ENCODE measurements at regions not wholly inside any gene's neighbourhood (a gene's known extent, or its start where the extent isn't known, plus 50 kb on each side); places are given as distances from the start of the nearest gene placed in this dataset.

- no peak overlapping the region for H3K27ac ChIP-seq (ENCODE audit: insufficient read depth, low read depth, low read length, poor library complexity, severe bottlenecking)
- H3K9me3 ChIP-seq (ENCODE audit: control insufficient read depth, low read length) = no peaks in the 10 kb centered on the region
- no peaks in the 10 kb centered on the region for H3K36me3 ChIP-seq (ENCODE audit: control insufficient read depth, insufficient read depth, low read length)
- H3K27me3 ChIP-seq (ENCODE audit: control insufficient read depth, insufficient read depth, low read length, poor library complexity, severe bottlenecking) = no peaks in the 10 kb centered on the region
- H3K4me1 ChIP-seq (ENCODE audit: control insufficient read depth, insufficient read depth, low read length) = no peaks in the 10 kb centered on the region
- 81 to 85% methylated on average over 1 of the region's 1 CpG for WGBS, 2 experiments
- H3K4me3 ChIP-seq (ENCODE audit: insufficient read depth, low read depth, low read length) = no peak overlapping the region
Measured at GRCh38 chr3:154022606-154023005, 98.6 kb upstream of the ARHGEF26 start.

- Histone ChIP-seq H3K9me3 (ENCODE audit: control insufficient read depth, low read length) (no peaks in the 10 kb centered on the region), H3K4me3 (ENCODE audit: insufficient read depth, low read depth, low read length) (no peak overlapping the region), H3K27me3 (ENCODE audit: control insufficient read depth, insufficient read depth, low read length, poor library complexity, severe bottlenecking) (no peaks in the 10 kb centered on the region), H3K4me1 (ENCODE audit: control insufficient read depth, insufficient read depth, low read length) (no peaks in the 10 kb centered on the region), H3K27ac (ENCODE audit: insufficient read depth, low read depth, low read length, poor library complexity, severe bottlenecking) (no peak overlapping the region), H3K36me3 (ENCODE audit: control insufficient read depth, insufficient read depth, low read length) (no peaks in the 10 kb centered on the region)
Measured at GRCh38 chr3:154023148-154023547, 98.0 kb upstream of the ARHGEF26 start.

GRCh38 chr3:154025007-154025406 lies 96.2 kb upstream of the ARHGEF26 start:
- WGBS, 2 experiments = 87 to 100% methylated on average over 1 of the region's 2 CpGs
- H3K27ac ChIP-seq (ENCODE audit: insufficient read depth, low read depth, low read length, poor library complexity, severe bottlenecking) = no peak overlapping the region
- no peak overlapping the region for H3K4me3 ChIP-seq (ENCODE audit: insufficient read depth, low read depth, low read length)
- H3K27me3 ChIP-seq (ENCODE audit: control insufficient read depth, insufficient read depth, low read length, poor library complexity, severe bottlenecking) = no peaks in the 10 kb centered on the region
- no peaks in the 10 kb centered on the region for H3K36me3 ChIP-seq (ENCODE audit: control insufficient read depth, insufficient read depth, low read length)
- no peaks in the 10 kb centered on the region for H3K9me3 ChIP-seq (ENCODE audit: control insufficient read depth, low read length)
- H3K4me1 ChIP-seq (ENCODE audit: control insufficient read depth, insufficient read depth, low read length) = no peaks in the 10 kb centered on the region

- Histone ChIP-seq H3K4me1 (ENCODE audit: control insufficient read depth, insufficient read depth, low read length) (no peaks in the 10 kb centered on the region), H3K9me3 (ENCODE audit: control insufficient read depth, low read length) (no peaks in the 10 kb centered on the region), H3K27me3 (ENCODE audit: control insufficient read depth, insufficient read depth, low read length, poor library complexity, severe bottlenecking) (no peaks in the 10 kb centered on the region), H3K36me3 (ENCODE audit: control insufficient read depth, insufficient read depth, low read length) (no peaks in the 10 kb centered on the region), H3K27ac (ENCODE audit: insufficient read depth, low read depth, low read length, poor library complexity, severe bottlenecking) (no peak overlapping the region), H3K4me3 (ENCODE audit: insufficient read depth, low read depth, low read length) (no peak overlapping the region)
- WGBS, 2 experiments = 75 to 81% methylated on average over 3 to 4 of the region's 4 CpGs
Measured at GRCh38 chr3:154029926-154030325, 91.3 kb upstream of the ARHGEF26 start.

- Histone ChIP-seq H3K4me3 (ENCODE audit: insufficient read depth, low read depth, low read length) (no peak overlapping the region), H3K4me1 (ENCODE audit: control insufficient read depth, insufficient read depth, low read length) (no peaks in the 10 kb centered on the region), H3K27ac (ENCODE audit: insufficient read depth, low read depth, low read length, poor library complexity, severe bottlenecking) (no peak overlapping the region), H3K27me3 (ENCODE audit: control insufficient read depth, insufficient read depth, low read length, poor library complexity, severe bottlenecking) (no peaks in the 10 kb centered on the region), H3K9me3 (ENCODE audit: control insufficient read depth, low read length) (no peaks in the 10 kb centered on the region), H3K36me3 (ENCODE audit: control insufficient read depth, insufficient read depth, low read length) (no peaks in the 10 kb centered on the region)
- 88 to 100% methylated on average over 1 to 2 of the region's 2 CpGs for WGBS, 2 experiments
Measured at GRCh38 chr3:154034797-154035330, 86.3 kb upstream of the ARHGEF26 start.

GRCh38 chr3:154040283-154040682 lies 80.9 kb upstream of the ARHGEF26 start:
- H3K9me3 ChIP-seq (ENCODE audit: control insufficient read depth, low read length) = no peaks in the 10 kb centered on the region
- no peaks in the 10 kb centered on the region for H3K4me1 ChIP-seq (ENCODE audit: control insufficient read depth, insufficient read depth, low read length)
- no peak overlapping the region for H3K27ac ChIP-seq (ENCODE audit: insufficient read depth, low read depth, low read length, poor library complexity, severe bottlenecking)
- H3K4me3 ChIP-seq (ENCODE audit: insufficient read depth, low read depth, low read length) = no peak overlapping the region
- H3K36me3 ChIP-seq (ENCODE audit: control insufficient read depth, insufficient read depth, low read length) = no peaks in the 10 kb centered on the region
- H3K27me3 ChIP-seq (ENCODE audit: control insufficient read depth, insufficient read depth, low read length, poor library complexity, severe bottlenecking) = no peaks in the 10 kb centered on the region

- WGBS, 2 experiments = 90 to 96% methylated on average over 1 of the region's 2 CpGs
- no peaks in the 10 kb centered on the region for H3K4me1 ChIP-seq (ENCODE audit: control insufficient read depth, insufficient read depth, low read length)
- H3K27ac ChIP-seq (ENCODE audit: insufficient read depth, low read depth, low read length, poor library complexity, severe bottlenecking) = no peak overlapping the region
- H3K9me3 ChIP-seq (ENCODE audit: control insufficient read depth, low read length) = no peaks in the 10 kb centered on the region
- no peaks in the 10 kb centered on the region for H3K36me3 ChIP-seq (ENCODE audit: control insufficient read depth, insufficient read depth, low read length)
- H3K27me3 ChIP-seq (ENCODE audit: control insufficient read depth, insufficient read depth, low read length, poor library complexity, severe bottlenecking) = no peaks in the 10 kb centered on the region
- H3K4me3 ChIP-seq (ENCODE audit: insufficient read depth, low read depth, low read length) = no peak overlapping the region
Measured at GRCh38 chr3:154044671-154045070, 76.5 kb upstream of the ARHGEF26 start.

GRCh38 chr3:154050216-154050615 lies 71.0 kb upstream of the ARHGEF26 start:
- H3K27ac ChIP-seq (ENCODE audit: insufficient read depth, low read depth, low read length, poor library complexity, severe bottlenecking) = no peak overlapping the region
- no peaks in the 10 kb centered on the region for H3K4me1 ChIP-seq (ENCODE audit: control insufficient read depth, insufficient read depth, low read length)
- no peaks in the 10 kb centered on the region for H3K36me3 ChIP-seq (ENCODE audit: control insufficient read depth, insufficient read depth, low read length)
- no peaks in the 10 kb centered on the region for H3K9me3 ChIP-seq (ENCODE audit: control insufficient read depth, low read length)
- no peak overlapping the region for H3K4me3 ChIP-seq (ENCODE audit: insufficient read depth, low read depth, low read length)
- no peaks in the 10 kb centered on the region for H3K27me3 ChIP-seq (ENCODE audit: control insufficient read depth, insufficient read depth, low read length, poor library complexity, severe bottlenecking)

GRCh38 chr3:154050766-154051165 lies 70.4 kb upstream of the ARHGEF26 start:
- no peak overlapping the region for H3K27ac ChIP-seq (ENCODE audit: insufficient read depth, low read depth, low read length, poor library complexity, severe bottlenecking)
- H3K36me3 ChIP-seq (ENCODE audit: control insufficient read depth, insufficient read depth, low read length) = no peaks in the 10 kb centered on the region
- H3K27me3 ChIP-seq (ENCODE audit: control insufficient read depth, insufficient read depth, low read length, poor library complexity, severe bottlenecking) = no peaks in the 10 kb centered on the region
- H3K4me1 ChIP-seq (ENCODE audit: control insufficient read depth, insufficient read depth, low read length) = no peaks in the 10 kb centered on the region
- no peak overlapping the region for H3K4me3 ChIP-seq (ENCODE audit: insufficient read depth, low read depth, low read length)
- no peaks in the 10 kb centered on the region for H3K9me3 ChIP-seq (ENCODE audit: control insufficient read depth, low read length)

GRCh38 chr3:154059833-154060232 lies 61.4 kb upstream of the ARHGEF26 start:
- Histone ChIP-seq H3K4me3 (ENCODE audit: insufficient read depth, low read depth, low read length) (no peak overlapping the region), H3K27ac (ENCODE audit: insufficient read depth, low read depth, low read length, poor library complexity, severe bottlenecking) (no peak overlapping the region), H3K27me3 (ENCODE audit: control insufficient read depth, insufficient read depth, low read length, poor library complexity, severe bottlenecking) (no peaks in the 10 kb centered on the region), H3K36me3 (ENCODE audit: control insufficient read depth, insufficient read depth, low read length) (no peaks in the 10 kb centered on the region), H3K4me1 (ENCODE audit: control insufficient read depth, insufficient read depth, low read length) (no peaks in the 10 kb centered on the region), H3K9me3 (ENCODE audit: control insufficient read depth, low read length) (no peaks in the 10 kb centered on the region)
- 83 to 86% methylated on average over 6 of the region's 6 CpGs for WGBS, 2 experiments
